Effector memory CD4-positive, alpha-beta T cell (primary cell): ENCODE measurements at regions not wholly inside any gene's neighbourhood (a gene's known extent, or its start where the extent isn't known, plus 50 kb on each side); places are given as distances from the start of the nearest gene placed in this dataset.

ENCODE experiments used
- DNase-seq, 3 donors: peaks; one replicate each; pipeline ENCODE4 v3.0.0-alpha.2; 2020
- H3K27ac ChIP-seq: 2 replicates; pipeline ENCODE4 v1.7.0; 2013; ENCODE audit warnings: mild to moderate bottlenecking, low read length, moderate library complexity; ENCODE audit not compliant: insufficient read depth, poor library complexity, severe bottlenecking
- H3K27me3 ChIP-seq: replicated peaks from 2 replicates; pipeline ENCODE4 v1.7.0; 2013; ENCODE audit warnings: mild to moderate bottlenecking, low read length; ENCODE audit not compliant: insufficient read depth, control insufficient read depth, poor library complexity, severe bottlenecking
- H3K36me3 ChIP-seq: 2 replicates; pipeline ENCODE4 v1.7.0; 2013; ENCODE audit warnings: mild to moderate bottlenecking, low read length, moderate library complexity; ENCODE audit not compliant: control insufficient read depth, insufficient read depth
- H3K4me1 ChIP-seq: 2 replicates; pipeline ENCODE4 v1.7.0; 2013; ENCODE audit warnings: low read length, mild to moderate bottlenecking; ENCODE audit not compliant: control insufficient read depth, insufficient read depth, poor library complexity, severe bottlenecking
- H3K4me3 ChIP-seq: 2 replicates; pipeline ENCODE4 v1.7.0; 2013; ENCODE audit warnings: low read length, low read depth, mild to moderate bottlenecking; ENCODE audit not compliant: insufficient read depth, poor library complexity, severe bottlenecking
- H3K9me3 ChIP-seq: 2 replicates; pipeline ENCODE4 v1.7.0; 2013; ENCODE audit warnings: mild to moderate bottlenecking, low read length, moderate library complexity; ENCODE audit not compliant: control insufficient read depth

GRCh38 chr11:10358696-10359095, 53.8 kb downstream of the ADM start:
- Histone ChIP-seq H3K27ac (no peak overlapping the region), H3K4me3 (no peak overlapping the region), H3K4me1 (no peaks in the 10 kb centered on the region), H3K27me3 (no peaks in the 10 kb centered on the region), H3K9me3 (no peaks in the 10 kb centered on the region), H3K36me3 (no peaks in the 10 kb centered on the region)
- DNase-seq = no peak

GRCh38 chr11:10359171-10359570, 54.3 kb downstream of the ADM start:
- Histone ChIP-seq H3K27ac (no peak overlapping the region), H3K9me3 (no peaks in the 10 kb centered on the region), H3K4me1 (no peaks in the 10 kb centered on the region), H3K27me3 (no peaks in the 10 kb centered on the region), H3K36me3 (no peaks in the 10 kb centered on the region), H3K4me3 (no peak overlapping the region)
- DNase-seq = no peak

GRCh38 chr11:10360835-10361234, 56.0 kb downstream of the ADM start:
- no peaks in the 10 kb centered on the region for H3K36me3 ChIP-seq
- no peaks in the 10 kb centered on the region for H3K27me3 ChIP-seq
- no peaks in the 10 kb centered on the region for H3K4me1 ChIP-seq
- H3K27ac ChIP-seq = no peak overlapping the region
- DNase-seq = no peak
- H3K9me3 ChIP-seq = no peaks in the 10 kb centered on the region
- H3K4me3 ChIP-seq = no peak overlapping the region

GRCh38 chr11:10365045-10365444, 60.2 kb downstream of the ADM start:
- Histone ChIP-seq H3K4me1 (no peaks in the 10 kb centered on the region), H3K27ac (no peak overlapping the region), H3K27me3 (no peaks in the 10 kb centered on the region), H3K9me3 (no peaks in the 10 kb centered on the region), H3K36me3 (no peaks in the 10 kb centered on the region), H3K4me3 (no peak overlapping the region)
- DNase-seq = no peak

GRCh38 chr11:10366568-10367331, 61.9 kb downstream of the ADM start:
- Histone ChIP-seq H3K27ac (no peak overlapping the region), H3K9me3 (no peaks in the 10 kb centered on the region), H3K36me3 (no peaks in the 10 kb centered on the region), H3K4me1 (no peaks in the 10 kb centered on the region), H3K4me3 (no peak overlapping the region), H3K27me3 (no peaks in the 10 kb centered on the region)
- DNase-seq = peak in 2 of 3 donors; percentile 6 to 23

- no peak overlapping the region for H3K27ac ChIP-seq
- no peaks in the 10 kb centered on the region for H3K4me1 ChIP-seq
- H3K9me3 ChIP-seq = no peaks in the 10 kb centered on the region
- no peaks in the 10 kb centered on the region for H3K36me3 ChIP-seq
- no peaks in the 10 kb centered on the region for H3K27me3 ChIP-seq
- H3K4me3 ChIP-seq = no peak overlapping the region
- DNase-seq = no peak
These were observed 67.2 kb downstream of the ADM start for GRCh38 chr11:10371926-10372641.

- DNase-seq = no peak
- H3K4me1 ChIP-seq = no peaks in the 10 kb centered on the region
- no peaks in the 10 kb centered on the region for H3K36me3 ChIP-seq
- H3K27me3 ChIP-seq = no peaks in the 10 kb centered on the region
- no peaks in the 10 kb centered on the region for H3K9me3 ChIP-seq
- no peak overlapping the region for H3K4me3 ChIP-seq
- H3K27ac ChIP-seq = no peak overlapping the region
These were observed 68.5 kb downstream of the ADM start for GRCh38 chr11:10373340-10373739.

- Histone ChIP-seq H3K36me3 (no peaks in the 10 kb centered on the region), H3K9me3 (no peaks in the 10 kb centered on the region), H3K4me1 (no peaks in the 10 kb centered on the region), H3K27me3 (no peaks in the 10 kb centered on the region), H3K4me3 (no peak overlapping the region), H3K27ac (no peak overlapping the region)
- no peak for DNase-seq
These were observed 69.1 kb downstream of the ADM start for GRCh38 chr11:10373929-10374328.

- no peak overlapping the region for H3K27ac ChIP-seq
- no peaks in the 10 kb centered on the region for H3K36me3 ChIP-seq
- H3K4me3 ChIP-seq = no peak overlapping the region
- no peaks in the 10 kb centered on the region for H3K4me1 ChIP-seq
- no peaks in the 10 kb centered on the region for H3K9me3 ChIP-seq
- H3K27me3 ChIP-seq = no peaks in the 10 kb centered on the region
- no peak for DNase-seq
These were observed 69.5 kb downstream of the ADM start for GRCh38 chr11:10374386-10374785.

- Histone ChIP-seq H3K4me3 (no peak overlapping the region), H3K27ac (no peak overlapping the region), H3K9me3 (no peaks in the 10 kb centered on the region), H3K36me3 (no peaks in the 10 kb centered on the region), H3K27me3 (no peaks in the 10 kb centered on the region), H3K4me1 (no peaks in the 10 kb centered on the region)
- DNase-seq = no peak
These were observed 70.6 kb downstream of the ADM start for GRCh38 chr11:10375280-10375971.
